ENCODE measurements at regions not wholly inside any gene's neighbourhood (a gene's known extent, or its start where the extent isn't known, plus 50 kb on each side); places are given as distances from the start of the nearest gene placed in this dataset.

DNA sequence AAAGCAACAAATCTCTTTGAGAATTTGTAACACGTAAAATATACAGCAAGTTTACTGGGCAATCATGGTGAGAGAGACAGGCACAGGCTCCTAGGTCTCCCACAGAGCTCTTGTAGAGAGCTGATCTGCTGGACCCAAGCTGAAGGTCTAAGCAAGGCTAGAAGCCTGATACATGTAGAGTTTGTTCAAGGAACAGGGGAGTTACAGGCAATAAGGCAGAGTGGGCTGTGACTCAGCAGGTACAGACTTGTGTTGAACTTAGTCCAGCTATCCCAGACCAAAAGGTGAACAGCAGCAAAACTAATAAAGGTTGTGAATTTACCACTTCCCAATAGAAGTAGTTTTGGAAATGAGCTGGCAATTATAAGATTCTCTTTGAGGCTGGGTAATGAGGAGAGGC lies 273.6 kb downstream of the GRIN2B start:
- H3K27ac ChIP-seq (ENCODE audit: insufficient read depth, low read length, poor library complexity, severe bottlenecking), result no peak overlapping the region
- H3K4me3 ChIP-seq (ENCODE audit: insufficient read depth, low read depth, low read length, poor library complexity, severe bottlenecking), result no peak overlapping the region
- no peaks in the 10 kb centered on the region for H3K4me1 ChIP-seq (ENCODE audit: control insufficient read depth, insufficient read depth, low read length, poor library complexity, severe bottlenecking)
- no peaks in the 10 kb centered on the region for H3K36me3 ChIP-seq (ENCODE audit: control insufficient read depth, insufficient read depth, low read length)
- no peaks in the 10 kb centered on the region for H3K9me3 ChIP-seq (ENCODE audit: control insufficient read depth, low read length)
- no peak for DNase-seq
- no peaks in the 10 kb centered on the region for H3K27me3 ChIP-seq (replicated peaks; ENCODE audit: control insufficient read depth, insufficient read depth, low read length, poor library complexity, severe bottlenecking)

DNA sequence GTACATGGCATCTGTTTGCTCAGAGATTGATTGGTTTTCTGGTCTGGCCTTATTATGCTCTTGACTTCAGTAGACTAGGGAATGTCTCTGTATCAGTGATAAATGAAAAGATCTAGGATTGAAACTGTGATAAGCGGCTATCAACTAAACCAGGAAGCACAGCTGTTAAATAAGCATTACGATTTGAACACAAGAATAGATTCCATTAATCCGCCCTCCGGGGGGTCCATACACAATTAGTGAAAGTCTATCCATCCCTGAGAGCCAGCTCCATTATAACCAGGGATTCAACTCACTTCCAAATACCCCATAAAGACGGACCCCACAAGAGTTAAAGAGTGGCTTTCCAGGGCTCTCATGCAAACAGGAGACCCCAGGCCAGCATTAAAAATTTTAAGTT lies 279.0 kb downstream of the GRIN2B start:
- no peaks in the 10 kb centered on the region for H3K36me3 ChIP-seq (ENCODE audit: control insufficient read depth, insufficient read depth, low read length)
- H3K27me3 ChIP-seq (replicated peaks; ENCODE audit: control insufficient read depth, insufficient read depth, low read length, poor library complexity, severe bottlenecking), result no peaks in the 10 kb centered on the region
- H3K9me3 ChIP-seq (ENCODE audit: control insufficient read depth, low read length), result no peaks in the 10 kb centered on the region
- no peak for DNase-seq
- H3K27ac ChIP-seq (ENCODE audit: insufficient read depth, low read length, poor library complexity, severe bottlenecking), result no peak overlapping the region
- no peaks in the 10 kb centered on the region for H3K4me1 ChIP-seq (ENCODE audit: control insufficient read depth, insufficient read depth, low read length, poor library complexity, severe bottlenecking)
- H3K4me3 ChIP-seq (ENCODE audit: insufficient read depth, low read depth, low read length, poor library complexity, severe bottlenecking), result no peak overlapping the region

DNA sequence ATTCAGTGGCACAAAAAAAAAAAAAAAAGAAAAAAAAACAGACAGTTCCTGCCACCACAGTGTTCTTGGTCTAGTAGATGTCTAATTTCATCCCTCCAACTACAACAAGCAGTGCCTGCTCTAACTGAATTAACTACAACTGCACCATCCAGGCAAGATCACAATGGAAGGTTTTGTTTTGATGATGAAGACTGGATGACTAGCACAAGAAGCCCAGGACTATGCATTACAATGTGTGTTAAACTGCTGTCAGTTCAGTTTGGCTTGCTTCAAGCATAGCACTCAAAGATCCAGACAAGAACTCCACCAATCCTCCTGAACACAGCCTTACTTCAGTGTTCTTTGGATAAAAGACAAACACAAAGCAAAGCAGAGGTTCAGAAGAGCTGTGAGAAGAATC lies 279.9 kb downstream of the GRIN2B start:
- Histone ChIP-seq H3K9me3 (ENCODE audit: control insufficient read depth, low read length) (no peaks in the 10 kb centered on the region), H3K4me3 (ENCODE audit: insufficient read depth, low read depth, low read length, poor library complexity, severe bottlenecking) (no peak overlapping the region), H3K4me1 (ENCODE audit: control insufficient read depth, insufficient read depth, low read length, poor library complexity, severe bottlenecking) (no peaks in the 10 kb centered on the region), H3K36me3 (ENCODE audit: control insufficient read depth, insufficient read depth, low read length) (no peaks in the 10 kb centered on the region), H3K27ac (ENCODE audit: insufficient read depth, low read length, poor library complexity, severe bottlenecking) (no peak overlapping the region), H3K27me3 (replicated peaks; ENCODE audit: control insufficient read depth, insufficient read depth, low read length, poor library complexity, severe bottlenecking) (no peaks in the 10 kb centered on the region)
- DNase-seq, result no peak

DNA sequence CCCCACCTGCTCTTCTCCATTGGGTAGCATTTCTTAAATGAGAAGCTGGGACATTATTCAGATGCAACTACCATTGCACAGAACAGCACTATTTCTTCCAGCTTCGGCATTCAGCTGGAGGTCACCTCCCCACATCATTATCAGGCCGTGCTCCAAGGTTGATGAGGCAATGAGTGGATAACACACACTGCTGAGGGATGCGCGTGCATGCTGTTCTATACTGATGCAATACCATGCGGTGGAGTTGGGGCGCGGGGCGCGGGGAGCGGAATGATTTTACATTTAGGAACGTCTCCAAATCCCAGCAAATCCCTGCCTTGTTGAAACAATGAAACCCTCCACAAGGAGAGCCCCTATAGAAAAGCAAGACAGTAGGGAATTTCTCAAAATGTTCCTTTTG lies 283.4 kb downstream of the GRIN2B start:
- Histone ChIP-seq H3K4me3 (ENCODE audit: insufficient read depth, low read depth, low read length, poor library complexity, severe bottlenecking) (no peak overlapping the region), H3K27ac (ENCODE audit: insufficient read depth, low read length, poor library complexity, severe bottlenecking) (no peak overlapping the region), H3K9me3 (ENCODE audit: control insufficient read depth, low read length) (no peaks in the 10 kb centered on the region), H3K4me1 (ENCODE audit: control insufficient read depth, insufficient read depth, low read length, poor library complexity, severe bottlenecking) (no peaks in the 10 kb centered on the region), H3K27me3 (replicated peaks; ENCODE audit: control insufficient read depth, insufficient read depth, low read length, poor library complexity, severe bottlenecking) (no peaks in the 10 kb centered on the region), H3K36me3 (ENCODE audit: control insufficient read depth, insufficient read depth, low read length) (no peaks in the 10 kb centered on the region)
- no peak for DNase-seq

DNA sequence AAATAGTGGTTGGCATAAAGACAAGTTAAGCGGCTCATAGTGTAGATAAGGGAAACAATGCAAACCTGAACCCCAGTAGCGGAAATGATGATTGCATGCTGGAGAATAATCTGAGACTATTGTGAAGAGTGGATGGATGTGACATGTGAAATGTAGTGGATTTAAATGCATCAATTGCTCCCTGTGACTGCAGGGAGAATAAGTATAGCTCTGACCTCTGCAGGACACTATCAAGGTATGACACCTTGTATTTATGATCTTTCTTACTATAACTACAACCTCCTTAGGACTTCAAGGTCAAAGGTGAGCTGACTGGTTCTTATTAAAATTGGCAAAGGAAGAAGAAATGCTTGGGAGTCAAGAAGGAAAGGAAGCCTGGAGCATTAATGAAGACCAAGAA lies 285.6 kb downstream of the GRIN2B start:
- Histone ChIP-seq H3K9me3 (ENCODE audit: control insufficient read depth, low read length) (no peaks in the 10 kb centered on the region), H3K36me3 (ENCODE audit: control insufficient read depth, insufficient read depth, low read length) (no peaks in the 10 kb centered on the region), H3K4me3 (ENCODE audit: insufficient read depth, low read depth, low read length, poor library complexity, severe bottlenecking) (no peak overlapping the region), H3K4me1 (ENCODE audit: control insufficient read depth, insufficient read depth, low read length, poor library complexity, severe bottlenecking) (no peaks in the 10 kb centered on the region), H3K27me3 (replicated peaks; ENCODE audit: control insufficient read depth, insufficient read depth, low read length, poor library complexity, severe bottlenecking) (no peaks in the 10 kb centered on the region), H3K27ac (ENCODE audit: insufficient read depth, low read length, poor library complexity, severe bottlenecking) (no peak overlapping the region)
- DNase-seq, result no peak

DNA sequence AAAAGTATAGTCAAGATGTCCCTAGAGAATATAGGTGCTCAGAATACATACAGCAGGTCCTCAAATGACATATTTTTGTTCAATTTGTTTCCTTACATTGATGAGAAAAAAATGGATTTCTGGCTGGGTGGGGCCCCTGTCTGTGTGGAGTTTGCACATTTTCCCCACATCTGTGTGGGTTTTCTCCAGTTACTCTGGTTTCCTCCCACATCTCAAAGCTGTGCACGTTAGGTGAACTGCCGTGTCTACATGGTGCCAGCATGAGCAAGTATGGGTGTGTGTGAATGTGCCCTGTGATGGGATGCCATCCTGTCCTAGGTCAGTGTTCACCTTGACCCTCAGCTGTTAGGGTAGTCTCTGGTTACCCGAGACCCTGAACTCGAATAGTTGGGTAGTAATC lies 289.1 kb downstream of the GRIN2B start:
- no peak for DNase-seq
- no peaks in the 10 kb centered on the region for H3K9me3 ChIP-seq (ENCODE audit: control insufficient read depth, low read length)
- H3K4me3 ChIP-seq (ENCODE audit: insufficient read depth, low read depth, low read length, poor library complexity, severe bottlenecking), result no peak overlapping the region
- H3K27ac ChIP-seq (ENCODE audit: insufficient read depth, low read length, poor library complexity, severe bottlenecking), result no peak overlapping the region
- no peaks in the 10 kb centered on the region for H3K27me3 ChIP-seq (replicated peaks; ENCODE audit: control insufficient read depth, insufficient read depth, low read length, poor library complexity, severe bottlenecking)
- no peaks in the 10 kb centered on the region for H3K4me1 ChIP-seq (ENCODE audit: control insufficient read depth, insufficient read depth, low read length, poor library complexity, severe bottlenecking)
- H3K36me3 ChIP-seq (ENCODE audit: control insufficient read depth, insufficient read depth, low read length), result no peaks in the 10 kb centered on the region

DNA sequence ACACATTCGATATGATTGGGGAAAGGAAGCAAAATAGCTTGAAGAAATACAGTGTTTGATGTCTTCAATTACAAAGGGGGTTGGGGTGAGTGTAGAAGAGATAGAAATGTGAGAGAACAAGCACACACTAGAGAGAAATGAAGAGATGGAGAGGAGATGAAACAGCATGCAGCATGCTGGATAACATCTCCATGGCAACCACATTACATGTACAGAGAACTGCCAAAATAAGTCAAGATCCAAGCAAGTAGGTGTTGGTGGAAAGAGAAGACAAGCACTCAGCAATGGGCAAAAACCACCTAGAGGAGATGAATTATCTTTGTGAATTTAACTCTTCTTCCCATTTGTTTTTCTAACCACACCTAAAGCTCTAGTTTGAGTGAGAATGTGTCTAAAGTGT lies 289.8 kb downstream of the GRIN2B start:
- Histone ChIP-seq H3K9me3 (ENCODE audit: control insufficient read depth, low read length) (no peaks in the 10 kb centered on the region), H3K4me3 (ENCODE audit: insufficient read depth, low read depth, low read length, poor library complexity, severe bottlenecking) (no peak overlapping the region), H3K27ac (ENCODE audit: insufficient read depth, low read length, poor library complexity, severe bottlenecking) (no peak overlapping the region), H3K27me3 (replicated peaks; ENCODE audit: control insufficient read depth, insufficient read depth, low read length, poor library complexity, severe bottlenecking) (no peaks in the 10 kb centered on the region), H3K4me1 (ENCODE audit: control insufficient read depth, insufficient read depth, low read length, poor library complexity, severe bottlenecking) (no peaks in the 10 kb centered on the region), H3K36me3 (ENCODE audit: control insufficient read depth, insufficient read depth, low read length) (no peaks in the 10 kb centered on the region)
- no peak for DNase-seq

DNA sequence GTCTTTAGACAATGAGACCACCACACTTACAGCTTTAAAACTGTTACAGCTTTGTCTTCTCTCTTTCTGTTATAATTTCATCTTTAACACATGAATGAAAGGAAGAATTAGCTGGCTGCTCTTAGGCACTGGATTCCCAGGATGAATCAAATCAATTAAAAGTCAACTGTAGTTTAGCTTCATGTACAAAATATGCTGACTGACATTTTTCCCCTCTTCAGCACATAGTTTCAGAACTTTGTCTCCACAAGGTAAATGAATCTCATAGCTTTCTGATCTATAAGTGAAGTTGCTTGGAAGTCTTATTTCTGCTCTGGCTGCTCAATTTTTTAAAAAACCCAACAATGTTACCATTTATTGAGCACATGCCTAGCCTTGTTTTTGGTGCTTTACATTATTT lies 293.8 kb downstream of the GRIN2B start:
- Histone ChIP-seq H3K4me3 (ENCODE audit: insufficient read depth, low read depth, low read length, poor library complexity, severe bottlenecking) (no peak overlapping the region), H3K27ac (ENCODE audit: insufficient read depth, low read length, poor library complexity, severe bottlenecking) (no peak overlapping the region), H3K27me3 (replicated peaks; ENCODE audit: control insufficient read depth, insufficient read depth, low read length, poor library complexity, severe bottlenecking) (no peaks in the 10 kb centered on the region), H3K4me1 (ENCODE audit: control insufficient read depth, insufficient read depth, low read length, poor library complexity, severe bottlenecking) (no peaks in the 10 kb centered on the region), H3K36me3 (ENCODE audit: control insufficient read depth, insufficient read depth, low read length) (no peaks in the 10 kb centered on the region), H3K9me3 (ENCODE audit: control insufficient read depth, low read length) (no peaks in the 10 kb centered on the region)
- DNase-seq, result no peak

DNA sequence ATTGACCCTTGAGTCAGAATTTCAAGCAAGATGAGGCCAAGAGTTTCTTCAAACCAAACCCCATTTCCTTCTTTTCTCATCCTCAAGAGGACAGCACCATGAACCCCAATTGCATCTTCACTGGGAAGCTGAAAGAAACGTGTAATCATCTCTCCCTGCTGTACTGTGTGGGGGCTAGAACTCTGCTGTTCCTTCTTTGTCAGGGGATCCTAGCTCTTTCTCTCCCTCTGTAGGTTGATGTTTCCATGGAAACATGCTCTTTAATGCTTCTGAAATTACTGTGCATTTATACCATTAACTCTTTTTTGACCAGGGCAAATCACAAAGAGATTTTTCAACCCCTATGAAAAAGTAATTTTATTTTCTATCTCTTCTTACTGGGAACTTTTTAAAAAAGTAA lies 295.1 kb downstream of the GRIN2B start:
- H3K4me1 ChIP-seq (ENCODE audit: control insufficient read depth, insufficient read depth, low read length, poor library complexity, severe bottlenecking), result no peaks in the 10 kb centered on the region
- no peak overlapping the region for H3K27ac ChIP-seq (ENCODE audit: insufficient read depth, low read length, poor library complexity, severe bottlenecking)
- DNase-seq, result no peak
- H3K27me3 ChIP-seq (replicated peaks; ENCODE audit: control insufficient read depth, insufficient read depth, low read length, poor library complexity, severe bottlenecking), result no peaks in the 10 kb centered on the region
- no peaks in the 10 kb centered on the region for H3K9me3 ChIP-seq (ENCODE audit: control insufficient read depth, low read length)
- H3K36me3 ChIP-seq (ENCODE audit: control insufficient read depth, insufficient read depth, low read length), result no peaks in the 10 kb centered on the region
- H3K4me3 ChIP-seq (ENCODE audit: insufficient read depth, low read depth, low read length, poor library complexity, severe bottlenecking), result no peak overlapping the region

DNA sequence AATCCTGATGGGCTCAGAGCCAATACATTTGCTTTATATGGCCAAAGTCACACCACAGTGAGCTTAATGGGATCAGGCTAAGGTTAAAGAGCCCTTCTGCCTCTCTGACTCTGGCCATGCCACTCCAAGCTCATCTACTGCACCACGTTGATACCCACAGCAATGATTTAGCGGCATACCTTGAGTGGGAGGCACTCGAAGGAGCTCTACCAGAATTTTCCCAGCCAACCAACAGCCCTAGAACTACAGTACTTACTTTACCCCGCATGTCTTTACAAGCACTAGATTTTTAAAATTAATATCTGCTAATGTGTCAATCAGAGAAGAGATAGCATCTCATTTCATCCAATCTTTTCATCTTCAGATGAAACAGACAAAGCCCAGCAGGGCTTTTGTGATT lies 300.5 kb downstream of the GRIN2B start:
- H3K4me1 ChIP-seq (ENCODE audit: control insufficient read depth, insufficient read depth, low read length, poor library complexity, severe bottlenecking), result no peaks in the 10 kb centered on the region

DNA sequence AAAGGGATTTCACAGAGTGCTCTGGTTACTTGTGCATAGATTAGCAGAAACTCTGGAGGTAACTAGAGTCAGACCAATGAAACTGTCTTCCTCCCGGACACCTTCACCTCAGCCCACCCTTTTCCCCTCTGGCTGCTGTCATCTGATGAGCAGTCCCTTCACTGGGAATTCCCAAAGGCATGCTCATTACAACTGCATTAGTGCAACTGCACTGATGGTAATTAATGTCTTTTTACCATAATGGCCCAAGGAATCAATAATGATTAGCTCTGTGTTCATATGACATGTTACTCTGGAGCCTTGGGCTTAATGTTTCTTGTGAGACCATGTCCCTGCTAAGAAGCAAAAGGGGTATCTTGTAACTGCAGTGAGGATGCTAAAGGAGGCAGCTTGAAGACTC lies 304.5 kb downstream of the GRIN2B start:
- Histone ChIP-seq H3K36me3 (ENCODE audit: control insufficient read depth, insufficient read depth, low read length) (no peaks in the 10 kb centered on the region), H3K27me3 (replicated peaks; ENCODE audit: control insufficient read depth, insufficient read depth, low read length, poor library complexity, severe bottlenecking) (no peaks in the 10 kb centered on the region), H3K4me3 (ENCODE audit: insufficient read depth, low read depth, low read length, poor library complexity, severe bottlenecking) (no peak overlapping the region), H3K27ac (ENCODE audit: insufficient read depth, low read length, poor library complexity, severe bottlenecking) (no peak overlapping the region), H3K9me3 (ENCODE audit: control insufficient read depth, low read length) (no peaks in the 10 kb centered on the region), H3K4me1 (ENCODE audit: control insufficient read depth, insufficient read depth, low read length, poor library complexity, severe bottlenecking) (no peaks in the 10 kb centered on the region)
- DNase-seq, result no peak

More for the DNA sequence above, 300.5 kb downstream of the GRIN2B start:
- Histone ChIP-seq H3K27me3 (replicated peaks; ENCODE audit: control insufficient read depth, insufficient read depth, low read length, poor library complexity, severe bottlenecking) (no peaks in the 10 kb centered on the region), H3K36me3 (ENCODE audit: control insufficient read depth, insufficient read depth, low read length) (no peaks in the 10 kb centered on the region), H3K4me3 (ENCODE audit: insufficient read depth, low read depth, low read length, poor library complexity, severe bottlenecking) (no peak overlapping the region), H3K27ac (ENCODE audit: insufficient read depth, low read length, poor library complexity, severe bottlenecking) (no peak overlapping the region), H3K9me3 (ENCODE audit: control insufficient read depth, low read length) (no peaks in the 10 kb centered on the region)
- no peak for DNase-seq
